Upper lobe of left lung (tissue), 4 donors: ENCODE measurements at regions not wholly inside any gene's neighbourhood (a gene's known extent, or its start where the extent isn't known, plus 50 kb on each side); places are given as distances from the start of the nearest gene placed in this dataset.

Experiments
- CTCF ChIP-seq, 6 experiments: fragments of 450-650 bp in 4 of 6; fragments of 200-600 bp in 2 of 6; sonication (generic) in 2 of 6; IDR thresholded peaks; one replicate each; pipeline ENCODE4 v1.5.1; 2016 to 2019; ENCODE audit warnings: antibody characterized with exemption in 6 of 6
- EP300 ChIP-seq, 4 donors: sonication (generic); formaldehyde crosslinking; IDR thresholded peaks; one replicate each; pipeline ENCODE4 v1.5.1; 2017; ENCODE audit warnings: antibody characterized with exemption in 4 of 4, control low read depth in 2 of 4
- POLR2A ChIP-seq, 4 donors: fragments of 450-650 bp; IDR thresholded peaks; one replicate each; pipeline ENCODE4 v1.5.1; 2016 to 2017; ENCODE audit warnings: antibody characterized with exemption in 4 of 4, mild to moderate bottlenecking in 2 of 4
- POLR2AphosphoS5 ChIP-seq, 2 donors: sonication (generic); formaldehyde crosslinking; IDR thresholded peaks; one replicate each; pipeline ENCODE4 v1.5.1; 2017; ENCODE audit warnings: antibody characterized with exemption in 2 of 2

- TF ChIP-seq CTCF (IDR thresholded peaks at IDR 0.05): no peak
- TF ChIP-seq POLR2AphosphoS5 (IDR thresholded peaks at IDR 0.05): no peak
- TF ChIP-seq EP300 (IDR thresholded peaks at IDR 0.05): no peak
- TF ChIP-seq POLR2A (IDR thresholded peaks at IDR 0.05): no peak
These were observed 111.9 kb upstream of the TEX51 start for GRCh38 chr2:126786765-126787164.
